ENCODE measurements at regions not wholly inside any gene's neighbourhood (a gene's known extent, or its start where the extent isn't known, plus 50 kb on each side); places are given as distances from the start of the nearest gene placed in this dataset.

- Mint-ChIP-seq H3K4me3 (no peak overlapping the region), H3K9me3 (no peaks in the 10 kb centered on the region), H3K4me1 (ENCODE audit: low read depth) (no peaks in the 10 kb centered on the region), H3K36me3 (ENCODE audit: low read depth) (no peaks in the 10 kb centered on the region), H3K27ac (no peak overlapping the region), H3K27me3 (ENCODE audit: insufficient read depth) (peaks cover 34% of the 10 kb centered on the region)
- DNase-seq, result no peak
- TF ChIP-seq CTCF (IDR thresholded peaks at IDR 0.05), result no peak
These were observed 61.2 kb upstream of the CHST1 start for GRCh38 chr11:45726493-45727054.

GRCh38 chr11:45725776-45726492 lies 60.5 kb upstream of the CHST1 start:
- H3K36me3 Mint-ChIP-seq (ENCODE audit: low read depth), result no peaks in the 10 kb centered on the region
- peaks cover 34% of the 10 kb centered on the region for H3K27me3 Mint-ChIP-seq (ENCODE audit: insufficient read depth)
- no peak overlapping the region for H3K27ac Mint-ChIP-seq
- TF ChIP-seq CTCF (IDR thresholded peaks at IDR 0.05), result no peak
- no peaks in the 10 kb centered on the region for H3K9me3 Mint-ChIP-seq
- H3K4me1 Mint-ChIP-seq (ENCODE audit: low read depth), result no peaks in the 10 kb centered on the region
- H3K4me3 Mint-ChIP-seq, result no peak overlapping the region
- DNase-seq, result no peak

- TF ChIP-seq CTCF (IDR thresholded peaks at IDR 0.05), result no peak
- H3K27me3 Mint-ChIP-seq (ENCODE audit: insufficient read depth), result peaks cover 34% of the 10 kb centered on the region
- no peaks in the 10 kb centered on the region for H3K9me3 Mint-ChIP-seq
These were observed 59.7 kb upstream of the CHST1 start for GRCh38 chr11:45725121-45725520.

GRCh38 chr11:45724153-45724552 lies 58.7 kb upstream of the CHST1 start:
- no peak for DNase-seq
- TF ChIP-seq CTCF (IDR thresholded peaks at IDR 0.05), result no peak
- peaks cover 29% of the 10 kb centered on the region for H3K27me3 Mint-ChIP-seq (ENCODE audit: insufficient read depth)
- H3K4me3 Mint-ChIP-seq, result no peak overlapping the region
- no peak overlapping the region for H3K27ac Mint-ChIP-seq
- H3K4me1 Mint-ChIP-seq (ENCODE audit: low read depth), result no peaks in the 10 kb centered on the region
- no peaks in the 10 kb centered on the region for H3K36me3 Mint-ChIP-seq (ENCODE audit: low read depth)
- no peaks in the 10 kb centered on the region for H3K9me3 Mint-ChIP-seq

More at GRCh38 chr11:45725121-45725520, 59.7 kb upstream of the CHST1 start:
- Mint-ChIP-seq H3K36me3 (ENCODE audit: low read depth) (no peaks in the 10 kb centered on the region), H3K4me1 (ENCODE audit: low read depth) (no peaks in the 10 kb centered on the region), H3K4me3 (no peak overlapping the region), H3K27ac (no peak overlapping the region)
- no peak for DNase-seq

GRCh38 chr11:45723397-45723796 lies 58.0 kb upstream of the CHST1 start:
- Mint-ChIP-seq H3K4me3 (no peak overlapping the region), H3K4me1 (ENCODE audit: low read depth) (no peaks in the 10 kb centered on the region), H3K36me3 (ENCODE audit: low read depth) (no peaks in the 10 kb centered on the region), H3K27me3 (ENCODE audit: insufficient read depth) (peaks cover 26% of the 10 kb centered on the region), H3K9me3 (no peaks in the 10 kb centered on the region), H3K27ac (no peak overlapping the region)
- no peak for TF ChIP-seq CTCF (IDR thresholded peaks at IDR 0.05)
- no peak for DNase-seq
